Erythroblast (primary cell): ENCODE measurements at regions not wholly inside any gene's neighbourhood (a gene's known extent, or its start where the extent isn't known, plus 50 kb on each side); places are given as distances from the start of the nearest gene placed in this dataset.

Source experiments
- GATA1 ChIP-seq: IDR thresholded peaks from 2 replicates; pipeline ENCODE4 v1.6.1; 2011; ENCODE audit warnings: low read depth, mild to moderate bottlenecking, control low read depth, low read length, moderate library complexity
- POLR2A ChIP-seq: IDR thresholded peaks from 2 replicates; pipeline ENCODE4 v1.6.1; 2011; ENCODE audit warnings: mild to moderate bottlenecking, low read length

GRCh38 chr18:22034276-22034675, 135.1 kb upstream of the GATA6 start:
- no peak for TF ChIP-seq POLR2A
- no peak for TF ChIP-seq GATA1
